Natural killer cell (primary cell): ENCODE measurements at regions not wholly inside any gene's neighbourhood (a gene's known extent, or its start where the extent isn't known, plus 50 kb on each side); places are given as distances from the start of the nearest gene placed in this dataset.

Experiments
- ATAC-seq, 3 donors: fragments of 150-1000 bp in 2 of 3; fragments of 200-7000 bp in 1 of 3; cut with Tn5 transposase; 1 replicate in 1 of 3; 2 replicates in 2 of 3; pipeline ENCODE4 v1.10.0; 2021; ENCODE audit warnings: mild to moderate bottlenecking in 2 of 3, moderate library complexity in 2 of 3
- DNase-seq, 2 donors: peaks; one replicate each; pipeline versions ENCODE4 v3.0.0 to v3.0.0-alpha.2; 2013 to 2021; ENCODE audit warnings: mixed read lengths in 1 of 2
- H3K27ac ChIP-seq: one replicate; pipeline ENCODE4 v1.5.1; 2013; ENCODE audit warnings: mild to moderate bottlenecking, low read length
- H3K27me3 ChIP-seq: one replicate; pipeline ENCODE4 v1.6.1; 2013; ENCODE audit warnings: low read length; ENCODE audit not compliant: control insufficient read depth, insufficient read depth
- H3K36me3 ChIP-seq: one replicate; pipeline ENCODE4 v1.6.1; 2013; ENCODE audit warnings: low read length; ENCODE audit not compliant: control insufficient read depth, insufficient read depth
- H3K4me1 ChIP-seq: one replicate; pipeline ENCODE4 v1.6.1; 2013; ENCODE audit warnings: low read length; ENCODE audit not compliant: control insufficient read depth, insufficient read depth
- H3K4me3 ChIP-seq: one replicate; pipeline ENCODE4 v1.5.1; 2013; ENCODE audit warnings: low read length
- H3K9me3 ChIP-seq: one replicate; pipeline ENCODE4 v1.6.1; 2013; ENCODE audit warnings: low read length; ENCODE audit not compliant: control insufficient read depth, insufficient read depth
- H3K27ac Mint-ChIP-seq, 2 donors: one replicate each; pipeline ENCODE4 v1.8.0; 2022; ENCODE audit warnings: mild to moderate bottlenecking in 2 of 2, mixed read lengths in 2 of 2, moderate library complexity in 1 of 2
- H3K27me3 Mint-ChIP-seq, 2 donors: one replicate each; pipeline ENCODE4 v1.8.0; 2022; ENCODE audit warnings: low read depth in 2 of 2, mixed read lengths in 2 of 2
- H3K36me3 Mint-ChIP-seq: one replicate; pipeline ENCODE4 v1.8.0; 2022; ENCODE audit warnings: mixed read lengths
- H3K4me1 Mint-ChIP-seq, 2 donors: one replicate each; pipeline ENCODE4 v1.8.0; 2022; ENCODE audit warnings: mixed read lengths in 2 of 2
- H3K4me3 Mint-ChIP-seq: one replicate; pipeline ENCODE4 v1.8.0; 2022; ENCODE audit warnings: mild to moderate bottlenecking, moderate library complexity, mixed read lengths
- H3K9me3 Mint-ChIP-seq, 2 donors: one replicate each; pipeline ENCODE4 v1.8.0; 2022; ENCODE audit warnings: mixed read lengths in 2 of 2
- CTCF ChIP-seq: fragments of 200-600 bp; IDR thresholded peaks from one replicate; pipeline ENCODE4 v1.8.0; 2022; ENCODE audit warnings: antibody characterized with exemption
- WGBS: methylation state at CpG from one replicate; pipeline ENCODE4 v1.1.7; 2013; ENCODE audit warnings: missing lambda C conversion rate; ENCODE audit not compliant: insufficient coverage; 5-methylcytosine and 5-hydroxymethylcytosine counted together
- intact Hi-C: fragments of 100-400 bp; cut with micrococcal nuclease; formaldehyde crosslinking; loops from one replicate; pipeline ENCODE4 v1.14.2; 2022

- Histone ChIP-seq H3K27me3 (no peaks in the 10 kb centered on the region), H3K9me3 (peaks cover 20% of the 10 kb centered on the region), H3K4me3 (no peak overlapping the region), H3K4me1 (no peaks in the 10 kb centered on the region), H3K27ac (no peak overlapping the region), H3K36me3 (no peaks in the 10 kb centered on the region)
- no peaks in the 10 kb centered on the region for H3K27me3 Mint-ChIP-seq
- ATAC-seq: no peak
- intact Hi-C loops: no loop called here
- TF ChIP-seq CTCF: no peak
- no peaks in the 10 kb centered on the region for H3K36me3 Mint-ChIP-seq
- H3K4me3 Mint-ChIP-seq: no peak overlapping the region
- peaks cover 11 to 13% of the 10 kb centered on the region in 2 donors for H3K9me3 Mint-ChIP-seq
- 70% methylated on average over 2 of the region's 2 CpGs for WGBS
- no peak for DNase-seq
- H3K27ac Mint-ChIP-seq: no peak overlapping the region
- H3K4me1 Mint-ChIP-seq: peaks cover 0 to 3% of the 10 kb centered on the region in 2 donors
Measured at GRCh38 chr5:156142867-156143266, 184.1 kb upstream of the SGCD start.

- H3K4me3 ChIP-seq: no peak overlapping the region
- H3K36me3 Mint-ChIP-seq: no peaks in the 10 kb centered on the region
- H3K4me1 Mint-ChIP-seq: no peaks in the 10 kb centered on the region
- no peak overlapping the region for H3K27ac Mint-ChIP-seq
- H3K9me3 Mint-ChIP-seq: peaks cover 3 to 4% of the 10 kb centered on the region in 2 donors
- DNase-seq (no peak), ATAC-seq (no peak)
- peaks cover 11% of the 10 kb centered on the region for H3K9me3 ChIP-seq
- no peak for TF ChIP-seq CTCF
- H3K27me3 Mint-ChIP-seq: peaks cover 0 to 3% of the 10 kb centered on the region in 2 donors
- no peak overlapping the region for H3K27ac ChIP-seq
- 79% methylated on average over 1 of the region's 2 CpGs for WGBS
- H3K4me3 Mint-ChIP-seq: no peak overlapping the region
- no peaks in the 10 kb centered on the region for H3K36me3 ChIP-seq
- H3K27me3 ChIP-seq: no peaks in the 10 kb centered on the region
- H3K4me1 ChIP-seq: no peaks in the 10 kb centered on the region
- intact Hi-C loops: no loop called here
Measured at GRCh38 chr5:156147261-156147943, 179.6 kb upstream of the SGCD start.

- no peak for DNase-seq
- peaks cover 0 to 3% of the 10 kb centered on the region in 2 donors for H3K27me3 Mint-ChIP-seq
- Histone ChIP-seq H3K4me1 (no peaks in the 10 kb centered on the region), H3K4me3 (no peak overlapping the region), H3K27ac (no peak overlapping the region), H3K27me3 (no peaks in the 10 kb centered on the region), H3K9me3 (peaks cover 9% of the 10 kb centered on the region), H3K36me3 (no peaks in the 10 kb centered on the region)
- H3K4me3 Mint-ChIP-seq: no peak overlapping the region
- no peak for TF ChIP-seq CTCF
- WGBS: no CpG with 5 or more reads among the region's 1 CpG
- H3K36me3 Mint-ChIP-seq: no peaks in the 10 kb centered on the region
- H3K4me1 Mint-ChIP-seq: no peaks in the 10 kb centered on the region
- intact Hi-C loops: no loop called here
- no peaks in the 10 kb centered on the region for H3K9me3 Mint-ChIP-seq
- no peak overlapping the region for H3K27ac Mint-ChIP-seq
- ATAC-seq: no peak
Measured at GRCh38 chr5:156147944-156148285, 179.0 kb upstream of the SGCD start.

GRCh38 chr5:156148301-156148700 is 178.7 kb upstream of the SGCD start:
- DNase-seq (no peak), ATAC-seq (no peak)
- WGBS: 100% methylated on average over 1 of the region's 1 CpG
- Histone ChIP-seq H3K36me3 (no peaks in the 10 kb centered on the region), H3K9me3 (peaks cover 6% of the 10 kb centered on the region), H3K27me3 (no peaks in the 10 kb centered on the region), H3K4me3 (no peak overlapping the region), H3K4me1 (no peaks in the 10 kb centered on the region), H3K27ac (no peak overlapping the region)
- intact Hi-C loops: no loop called here
- Mint-ChIP-seq H3K9me3 (no peaks in the 10 kb centered on the region), H3K27me3 (peaks cover 0 to 3% of the 10 kb centered on the region in 2 donors), H3K27ac (no peak overlapping the region), H3K4me1 (no peaks in the 10 kb centered on the region), H3K4me3 (no peak overlapping the region), H3K36me3 (no peaks in the 10 kb centered on the region)
- no peak for TF ChIP-seq CTCF
